GM23338 (cell line): ENCODE measurements at regions not wholly inside any gene's neighbourhood (a gene's known extent, or its start where the extent isn't known, plus 50 kb on each side); places are given as distances from the start of the nearest gene placed in this dataset.

Experiments used
- ATAC-seq: fragments of 200-7000 bp; cut with Tn5 transposase; 3 replicates; pipeline ENCODE4 v1.9.1; 2020
- DNase-seq: peaks from one replicate; pipeline ENCODE4 v3.0.0-alpha.2; 2015; ENCODE audit warnings: low spot score
- H2AFZ ChIP-seq: fragments of 200-600 bp; sonication (generic); 2 replicates; pipeline ENCODE4 v1.8.0; 2016; ENCODE audit warnings: antibody characterized with exemption, mild to moderate bottlenecking, moderate library complexity
- H3F3A ChIP-seq: fragments of 200-600 bp; sonication (generic); replicated peaks from 2 replicates; pipeline ENCODE4 v1.8.0; 2017; ENCODE audit warnings: antibody characterized with exemption, mixed run types, low read depth
- H3K27ac ChIP-seq: fragments of 200-600 bp; sonication (generic); 2 replicates; pipeline ENCODE4 v1.6.1; 2016; ENCODE audit warnings: low read depth
- H3K27me3 ChIP-seq: fragments of 200-600 bp; sonication (generic); 2 replicates; pipeline ENCODE4 v1.8.0; 2016; ENCODE audit warnings: mild to moderate bottlenecking, mixed run types, moderate library complexity; ENCODE audit not compliant: insufficient read depth
- H3K36me3 ChIP-seq: fragments of 200-600 bp; sonication (generic); 2 replicates; pipeline ENCODE4 v1.8.0; 2016; ENCODE audit warnings: mild to moderate bottlenecking; ENCODE audit not compliant: insufficient read depth
- H3K4me1 ChIP-seq: fragments of 200-600 bp; sonication (generic); 2 replicates; pipeline ENCODE4 v1.8.0; 2016; ENCODE audit warnings: mild to moderate bottlenecking, moderate library complexity; ENCODE audit not compliant: insufficient read depth
- H3K4me2 ChIP-seq: fragments of 200-600 bp; sonication (generic); 2 replicates; pipeline ENCODE4 v1.7.1; 2017; ENCODE audit warnings: mixed run types
- H3K4me3 ChIP-seq: fragments of 200-600 bp; sonication (generic); 2 replicates; pipeline ENCODE4 v1.6.1; 2016; ENCODE audit warnings: mixed run types
- H3K79me2 ChIP-seq: fragments of 200-600 bp; sonication (generic); replicated peaks from 2 replicates; pipeline ENCODE4 v1.8.0; 2017; ENCODE audit warnings: mild to moderate bottlenecking; ENCODE audit not compliant: insufficient read depth
- H3K9me2 ChIP-seq: fragments of 200-600 bp; sonication (generic); 2 replicates; pipeline ENCODE4 v1.8.0; 2017; ENCODE audit not compliant: insufficient read depth
- H4K20me1 ChIP-seq: fragments of 200-600 bp; sonication (generic); replicated peaks from 2 replicates; pipeline ENCODE4 v1.8.0; 2017; ENCODE audit warnings: mild to moderate bottlenecking; ENCODE audit not compliant: insufficient read depth
- H3K27ac Mint-ChIP-seq: 2 replicates; pipeline ENCODE4 v1.8.0; 2020; ENCODE audit warnings: inconsistent platforms, mild to moderate bottlenecking, moderate library complexity, mixed read lengths
- H3K27me3 Mint-ChIP-seq: 3 replicates; pipeline ENCODE4 v1.8.0; 2022; ENCODE audit warnings: low read depth, mild to moderate bottlenecking, moderate library complexity, mixed read lengths, inconsistent platforms; ENCODE audit not compliant: insufficient read depth, poor library complexity
- H3K36me3 Mint-ChIP-seq: 3 replicates; pipeline ENCODE4 v1.8.0; 2021; ENCODE audit warnings: low read depth, mild to moderate bottlenecking, inconsistent platforms, moderate library complexity, mixed read lengths
- H3K4me1 Mint-ChIP-seq: 3 replicates; pipeline ENCODE4 v1.8.0; 2020; ENCODE audit warnings: mild to moderate bottlenecking, inconsistent platforms, mixed read lengths
- H3K4me3 Mint-ChIP-seq: 3 replicates; pipeline ENCODE4 v1.8.0; 2021; ENCODE audit warnings: moderate library complexity, mild to moderate bottlenecking, inconsistent platforms, mixed read lengths
- H3K9me3 Mint-ChIP-seq: 3 replicates; pipeline ENCODE4 v1.8.0; 2020; ENCODE audit warnings: moderate library complexity, mild to moderate bottlenecking, inconsistent platforms, mixed read lengths
- EZH2 ChIP-seq: fragments of 200-600 bp; sonication (generic); IDR thresholded peaks from one replicate; pipeline ENCODE4 v1.8.0; 2017; ENCODE audit warnings: antibody characterized with exemption, mild to moderate bottlenecking, low read depth; ENCODE audit not compliant: unreplicated experiment
- EZH2phosphoT487 ChIP-seq: fragments of 200-600 bp; sonication (generic); IDR thresholded peaks from one replicate; pipeline ENCODE4 v1.8.1; 2018; ENCODE audit warnings: antibody characterized with exemption; ENCODE audit not compliant: unreplicated experiment
- JUNB ChIP-seq: IDR thresholded peaks from one replicate; pipeline ENCODE4 v1.6.1; 2016; ENCODE audit warnings: antibody characterized with exemption; ENCODE audit not compliant: unreplicated experiment
- NANOG ChIP-seq: IDR thresholded peaks from 2 replicates; pipeline ENCODE4 v1.6.1; 2016; ENCODE audit warnings: antibody characterized with exemption, borderline replicate concordance
- POLR2AphosphoS5 ChIP-seq: IDR thresholded peaks from 2 replicates; pipeline ENCODE4 v1.6.1; 2016; ENCODE audit warnings: antibody characterized with exemption, low read depth
- STAT1 ChIP-seq: IDR thresholded peaks from one replicate; pipeline ENCODE4 v1.6.1; 2016; ENCODE audit warnings: antibody characterized with exemption; ENCODE audit not compliant: unreplicated experiment
- ZNF114 ChIP-seq: fragments of 250-450 bp; sonication (Bioruptor Pico); IDR thresholded peaks from 2 replicates; pipeline ENCODE4 v1.5.0; 2020; ENCODE audit warnings: mild to moderate bottlenecking, moderate library complexity
- ZNF331 ChIP-seq: fragments of 250-450 bp; sonication (Bioruptor Pico); IDR thresholded peaks from 2 replicates; pipeline ENCODE4 v1.5.0; 2020; ENCODE audit warnings: low read depth, mild to moderate bottlenecking, moderate library complexity
- TF ChIP-seq, protein P1 (sequence below): IDR thresholded peaks from one replicate; pipeline ENCODE4 v1.6.1; 2018; ENCODE audit warnings: antibody characterized with exemption; ENCODE audit not compliant: unreplicated experiment
- TF ChIP-seq, protein P2 (sequence below), 2 experiments: fragments of 200-600 bp in 1 of 2; sonication (generic) in 1 of 2; conservative IDR thresholded peaks; 2 replicates each; pipeline versions ENCODE4 v1.5.1 to v1.6.1; 2016 to 2017; ENCODE audit warnings: antibody characterized with exemption in 2 of 2, low read depth in 2 of 2, mild to moderate bottlenecking in 2 of 2, moderate library complexity in 1 of 2
- TF ChIP-seq, protein P3 (sequence below): fragments of 250-450 bp; sonication (Bioruptor Pico); IDR thresholded peaks from 2 replicates; pipeline ENCODE4 v1.5.0; 2020; ENCODE audit warnings: mild to moderate bottlenecking, moderate library complexity

DNA sequence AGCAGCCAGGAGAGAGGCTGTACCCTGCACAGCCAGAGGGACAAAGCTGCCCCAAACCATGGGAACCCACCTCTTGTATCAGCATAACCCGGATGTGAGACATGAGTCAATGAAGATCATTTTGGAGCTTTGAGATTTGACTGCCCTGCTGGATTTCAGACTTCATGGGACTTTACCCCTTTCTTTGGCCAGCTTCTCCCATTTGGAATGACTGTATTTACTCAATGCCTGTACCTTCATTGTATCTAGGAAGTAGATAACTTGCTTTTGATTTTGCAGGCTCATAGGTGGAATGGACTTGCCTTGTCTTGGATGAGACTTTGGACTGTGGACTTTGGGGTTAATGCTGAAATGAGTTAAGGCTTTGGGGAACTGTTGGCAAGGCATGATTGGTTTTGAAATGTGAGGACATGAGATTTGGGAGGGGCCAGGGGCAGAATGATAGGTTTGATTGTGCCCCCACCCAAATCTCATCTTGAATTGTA lies 616.2 kb downstream of the RWDD3 start:
- Histone ChIP-seq H3K4me2 (no peak overlapping the region), H3K9me2 (peaks cover 4% of the 10 kb centered on the region), H3K27ac (no peak overlapping the region), H2AFZ (no peak overlapping the region), H3K79me2 (no peaks in the 10 kb centered on the region), H3K4me1 (no peaks in the 10 kb centered on the region), H3K27me3 (no peaks in the 10 kb centered on the region), H3K4me3 (no peak overlapping the region), H4K20me1 (no peaks in the 10 kb centered on the region), H3F3A (no peaks in the 10 kb centered on the region), H3K36me3 (no peaks in the 10 kb centered on the region)
- Mint-ChIP-seq H3K36me3 (peaks cover 6% of the 10 kb centered on the region), H3K4me3 (no peak overlapping the region), H3K4me1 (no peaks in the 10 kb centered on the region), H3K27ac (no peak overlapping the region), H3K27me3 (no peaks in the 10 kb centered on the region), H3K9me3 (peaks cover 10% of the 10 kb centered on the region; the same call in 1 of the 3 replicates)
- DNase-seq (no peak), ATAC-seq (no peak)
- TF ChIP-seq, protein P1, sequence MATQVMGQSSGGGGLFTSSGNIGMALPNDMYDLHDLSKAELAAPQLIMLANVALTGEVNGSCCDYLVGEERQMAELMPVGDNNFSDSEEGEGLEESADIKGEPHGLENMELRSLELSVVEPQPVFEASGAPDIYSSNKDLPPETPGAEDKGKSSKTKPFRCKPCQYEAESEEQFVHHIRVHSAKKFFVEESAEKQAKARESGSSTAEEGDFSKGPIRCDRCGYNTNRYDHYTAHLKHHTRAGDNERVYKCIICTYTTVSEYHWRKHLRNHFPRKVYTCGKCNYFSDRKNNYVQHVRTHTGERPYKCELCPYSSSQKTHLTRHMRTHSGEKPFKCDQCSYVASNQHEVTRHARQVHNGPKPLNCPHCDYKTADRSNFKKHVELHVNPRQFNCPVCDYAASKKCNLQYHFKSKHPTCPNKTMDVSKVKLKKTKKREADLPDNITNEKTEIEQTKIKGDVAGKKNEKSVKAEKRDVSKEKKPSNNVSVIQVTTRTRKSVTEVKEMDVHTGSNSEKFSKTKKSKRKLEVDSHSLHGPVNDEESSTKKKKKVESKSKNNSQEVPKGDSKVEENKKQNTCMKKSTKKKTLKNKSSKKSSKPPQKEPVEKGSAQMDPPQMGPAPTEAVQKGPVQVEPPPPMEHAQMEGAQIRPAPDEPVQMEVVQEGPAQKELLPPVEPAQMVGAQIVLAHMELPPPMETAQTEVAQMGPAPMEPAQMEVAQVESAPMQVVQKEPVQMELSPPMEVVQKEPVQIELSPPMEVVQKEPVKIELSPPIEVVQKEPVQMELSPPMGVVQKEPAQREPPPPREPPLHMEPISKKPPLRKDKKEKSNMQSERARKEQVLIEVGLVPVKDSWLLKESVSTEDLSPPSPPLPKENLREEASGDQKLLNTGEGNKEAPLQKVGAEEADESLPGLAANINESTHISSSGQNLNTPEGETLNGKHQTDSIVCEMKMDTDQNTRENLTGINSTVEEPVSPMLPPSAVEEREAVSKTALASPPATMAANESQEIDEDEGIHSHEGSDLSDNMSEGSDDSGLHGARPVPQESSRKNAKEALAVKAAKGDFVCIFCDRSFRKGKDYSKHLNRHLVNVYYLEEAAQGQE, result no peak
- TF ChIP-seq POLR2AphosphoS5 (no peak), ZNF114 (CRISPR knock-in tag) (no peak), ZNF331 (CRISPR knock-in tag) (no peak), JUNB (no peak), STAT1 (no peak), EZH2 (no peak), NANOG (no peak), EZH2phosphoT487 (no peak)
- TF ChIP-seq, protein P2, sequence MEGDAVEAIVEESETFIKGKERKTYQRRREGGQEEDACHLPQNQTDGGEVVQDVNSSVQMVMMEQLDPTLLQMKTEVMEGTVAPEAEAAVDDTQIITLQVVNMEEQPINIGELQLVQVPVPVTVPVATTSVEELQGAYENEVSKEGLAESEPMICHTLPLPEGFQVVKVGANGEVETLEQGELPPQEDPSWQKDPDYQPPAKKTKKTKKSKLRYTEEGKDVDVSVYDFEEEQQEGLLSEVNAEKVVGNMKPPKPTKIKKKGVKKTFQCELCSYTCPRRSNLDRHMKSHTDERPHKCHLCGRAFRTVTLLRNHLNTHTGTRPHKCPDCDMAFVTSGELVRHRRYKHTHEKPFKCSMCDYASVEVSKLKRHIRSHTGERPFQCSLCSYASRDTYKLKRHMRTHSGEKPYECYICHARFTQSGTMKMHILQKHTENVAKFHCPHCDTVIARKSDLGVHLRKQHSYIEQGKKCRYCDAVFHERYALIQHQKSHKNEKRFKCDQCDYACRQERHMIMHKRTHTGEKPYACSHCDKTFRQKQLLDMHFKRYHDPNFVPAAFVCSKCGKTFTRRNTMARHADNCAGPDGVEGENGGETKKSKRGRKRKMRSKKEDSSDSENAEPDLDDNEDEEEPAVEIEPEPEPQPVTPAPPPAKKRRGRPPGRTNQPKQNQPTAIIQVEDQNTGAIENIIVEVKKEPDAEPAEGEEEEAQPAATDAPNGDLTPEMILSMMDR (conservative IDR thresholded peaks at IDR 0.05; ENCODE audit: low read depth in 2 of 2), result no peak
- TF ChIP-seq, protein P3, sequence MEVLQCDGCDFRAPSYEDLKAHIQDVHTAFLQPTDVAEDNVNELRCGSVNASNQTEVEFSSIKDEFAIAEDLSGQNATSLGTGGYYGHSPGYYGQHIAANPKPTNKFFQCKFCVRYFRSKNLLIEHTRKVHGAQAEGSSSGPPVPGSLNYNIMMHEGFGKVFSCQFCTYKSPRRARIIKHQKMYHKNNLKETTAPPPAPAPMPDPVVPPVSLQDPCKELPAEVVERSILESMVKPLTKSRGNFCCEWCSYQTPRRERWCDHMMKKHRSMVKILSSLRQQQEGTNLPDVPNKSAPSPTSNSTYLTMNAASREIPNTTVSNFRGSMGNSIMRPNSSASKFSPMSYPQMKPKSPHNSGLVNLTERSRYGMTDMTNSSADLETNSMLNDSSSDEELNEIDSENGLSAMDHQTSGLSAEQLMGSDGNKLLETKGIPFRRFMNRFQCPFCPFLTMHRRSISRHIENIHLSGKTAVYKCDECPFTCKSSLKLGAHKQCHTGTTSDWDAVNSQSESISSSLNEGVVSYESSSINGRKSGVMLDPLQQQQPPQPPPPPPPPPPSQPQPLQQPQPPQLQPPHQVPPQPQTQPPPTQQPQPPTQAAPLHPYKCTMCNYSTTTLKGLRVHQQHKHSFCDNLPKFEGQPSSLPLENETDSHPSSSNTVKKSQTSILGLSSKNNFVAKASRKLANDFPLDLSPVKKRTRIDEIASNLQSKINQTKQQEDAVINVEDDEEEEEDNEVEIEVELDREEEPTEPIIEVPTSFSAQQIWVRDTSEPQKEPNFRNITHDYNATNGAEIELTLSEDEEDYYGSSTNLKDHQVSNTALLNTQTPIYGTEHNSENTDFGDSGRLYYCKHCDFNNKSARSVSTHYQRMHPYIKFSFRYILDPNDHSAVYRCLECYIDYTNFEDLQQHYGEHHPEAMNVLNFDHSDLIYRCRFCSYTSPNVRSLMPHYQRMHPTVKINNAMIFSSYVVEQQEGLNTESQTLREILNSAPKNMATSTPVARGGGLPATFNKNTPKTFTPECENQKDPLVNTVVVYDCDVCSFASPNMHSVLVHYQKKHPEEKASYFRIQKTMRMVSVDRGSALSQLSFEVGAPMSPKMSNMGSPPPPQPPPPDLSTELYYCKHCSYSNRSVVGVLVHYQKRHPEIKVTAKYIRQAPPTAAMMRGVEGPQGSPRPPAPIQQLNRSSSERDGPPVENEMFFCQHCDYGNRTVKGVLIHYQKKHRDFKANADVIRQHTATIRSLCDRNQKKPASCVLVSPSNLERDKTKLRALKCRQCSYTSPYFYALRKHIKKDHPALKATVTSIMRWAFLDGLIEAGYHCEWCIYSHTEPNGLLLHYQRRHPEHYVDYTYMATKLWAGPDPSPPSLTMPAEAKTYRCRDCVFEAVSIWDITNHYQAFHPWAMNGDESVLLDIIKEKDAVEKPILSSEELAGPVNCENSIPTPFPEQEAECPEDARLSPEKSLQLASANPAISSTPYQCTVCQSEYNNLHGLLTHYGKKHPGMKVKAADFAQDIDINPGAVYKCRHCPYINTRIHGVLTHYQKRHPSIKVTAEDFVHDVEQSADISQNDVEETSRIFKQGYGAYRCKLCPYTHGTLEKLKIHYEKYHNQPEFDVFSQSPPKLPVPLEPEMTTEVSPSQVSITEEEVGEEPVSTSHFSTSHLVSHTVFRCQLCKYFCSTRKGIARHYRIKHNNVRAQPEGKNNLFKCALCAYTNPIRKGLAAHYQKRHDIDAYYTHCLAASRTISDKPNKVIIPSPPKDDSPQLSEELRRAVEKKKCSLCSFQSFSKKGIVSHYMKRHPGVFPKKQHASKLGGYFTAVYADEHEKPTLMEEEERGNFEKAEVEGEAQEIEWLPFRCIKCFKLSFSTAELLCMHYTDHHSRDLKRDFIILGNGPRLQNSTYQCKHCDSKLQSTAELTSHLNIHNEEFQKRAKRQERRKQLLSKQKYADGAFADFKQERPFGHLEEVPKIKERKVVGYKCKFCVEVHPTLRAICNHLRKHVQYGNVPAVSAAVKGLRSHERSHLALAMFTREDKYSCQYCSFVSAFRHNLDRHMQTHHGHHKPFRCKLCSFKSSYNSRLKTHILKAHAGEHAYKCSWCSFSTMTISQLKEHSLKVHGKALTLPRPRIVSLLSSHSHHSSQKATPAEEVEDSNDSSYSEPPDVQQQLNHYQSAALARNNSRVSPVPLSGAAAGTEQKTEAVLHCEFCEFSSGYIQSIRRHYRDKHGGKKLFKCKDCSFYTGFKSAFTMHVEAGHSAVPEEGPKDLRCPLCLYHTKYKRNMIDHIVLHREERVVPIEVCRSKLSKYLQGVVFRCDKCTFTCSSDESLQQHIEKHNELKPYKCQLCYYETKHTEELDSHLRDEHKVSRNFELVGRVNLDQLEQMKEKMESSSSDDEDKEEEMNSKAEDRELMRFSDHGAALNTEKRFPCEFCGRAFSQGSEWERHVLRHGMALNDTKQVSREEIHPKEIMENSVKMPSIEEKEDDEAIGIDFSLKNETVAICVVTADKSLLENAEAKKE (CRISPR knock-in tag), result no peak
